GM18858 (cell line): ENCODE measurements at regions not wholly inside any gene's neighbourhood (a gene's known extent, or its start where the extent isn't known, plus 50 kb on each side); places are given as distances from the start of the nearest gene placed in this dataset.

Experiments
- ATAC-seq: cut with Tn5 transposase; IDR thresholded peaks from one replicate; pipeline ENCODE4 v1.9.1; 2021; ENCODE audit not compliant: unreplicated experiment

DNA sequence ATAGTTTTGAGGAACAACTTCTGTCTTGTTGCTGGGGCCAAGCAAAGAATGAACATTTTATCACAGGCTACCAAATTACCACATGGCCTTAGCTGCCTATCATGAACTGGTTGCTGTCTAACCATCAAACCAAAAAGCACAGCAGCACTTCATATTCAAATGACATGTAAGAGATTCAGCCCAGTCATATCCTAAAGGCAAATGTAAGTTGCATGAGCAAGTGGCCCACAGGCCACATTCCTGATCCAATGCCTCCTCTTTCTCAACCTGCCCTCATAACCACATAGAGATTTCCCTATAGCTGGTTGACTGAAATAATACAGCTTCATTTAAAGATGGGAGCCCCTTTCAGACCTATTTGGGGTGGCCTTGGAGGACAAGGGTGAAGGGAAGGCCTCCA, 572.3 kb downstream of the IRS1 start:
- ATAC-seq: no peak

DNA sequence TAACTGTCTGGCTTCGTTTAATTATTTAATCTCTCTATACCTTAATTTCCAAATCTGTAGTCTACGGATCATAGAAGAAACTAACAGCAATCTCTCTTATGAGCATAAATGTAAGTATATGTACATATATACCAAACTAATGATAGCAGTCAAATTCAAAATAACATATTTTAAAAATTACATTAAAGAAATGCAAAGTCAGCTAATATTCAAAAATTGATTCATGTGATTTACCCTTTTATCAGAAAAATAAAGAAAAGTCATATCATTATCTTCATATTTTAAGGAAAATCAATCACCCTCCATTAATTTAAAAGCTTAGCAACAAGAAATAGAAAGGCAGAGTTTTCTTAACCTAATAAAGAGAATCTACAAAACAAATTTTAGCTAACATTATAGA, 575.9 kb downstream of the IRS1 start:
- ATAC-seq: no peak

DNA sequence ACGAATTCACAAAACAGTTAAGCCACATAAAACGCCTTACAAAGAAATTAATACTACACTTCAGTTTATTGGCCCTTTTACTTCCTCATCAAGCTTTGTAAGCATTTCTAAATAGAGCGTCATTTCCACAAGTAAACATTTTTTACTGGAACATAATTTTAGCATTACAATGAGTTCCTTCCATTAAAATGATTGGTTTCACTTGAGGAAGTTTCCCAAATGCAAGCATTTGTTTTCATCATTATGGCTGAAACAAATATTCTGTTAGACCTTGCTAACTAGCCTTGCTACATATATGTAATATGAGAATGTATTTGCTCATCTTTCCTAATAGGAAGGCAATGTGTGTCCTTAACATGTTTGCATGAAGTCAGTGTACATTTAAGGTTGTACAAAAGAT, 579.1 kb downstream of the IRS1 start:
- ATAC-seq: no peak

DNA sequence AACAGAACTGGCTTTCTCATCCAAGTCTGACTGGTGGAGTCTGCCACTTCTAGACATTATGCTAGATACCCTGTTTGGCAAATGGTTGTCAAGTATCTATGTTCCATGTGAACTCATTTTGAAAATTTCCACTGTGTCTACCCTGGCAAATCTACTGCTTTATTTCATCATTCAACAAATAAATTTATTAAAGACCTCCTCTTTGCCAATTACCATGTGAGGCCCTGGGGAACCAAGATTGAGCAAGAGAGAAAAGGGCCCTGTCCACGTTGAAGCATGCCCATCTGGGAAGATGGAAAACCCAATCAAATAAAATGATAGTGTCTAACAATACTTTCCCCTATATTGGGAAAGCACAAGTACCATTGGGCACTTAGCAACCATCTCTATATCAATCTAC, 582.4 kb downstream of the IRS1 start:
- no peak for ATAC-seq

DNA sequence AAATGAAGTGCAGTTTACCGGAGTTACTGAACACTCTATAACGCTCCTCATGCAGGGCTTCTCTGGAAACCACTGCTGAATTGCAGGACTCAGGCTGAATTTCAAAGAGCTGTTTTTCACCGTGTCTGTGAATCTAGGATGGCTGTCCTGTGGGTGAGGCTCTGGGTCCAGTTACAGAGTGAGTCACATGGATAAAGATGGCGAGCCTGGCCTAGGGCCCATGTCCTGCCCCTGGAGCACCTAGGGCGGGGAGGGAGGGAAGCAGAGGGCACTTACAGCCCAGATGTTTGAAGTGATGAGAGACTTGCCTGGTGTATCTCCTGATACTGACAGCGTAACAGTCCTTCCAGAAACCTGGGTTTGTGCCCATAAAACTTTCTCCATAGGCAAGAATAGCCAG, 583.0 kb downstream of the IRS1 start:
- no peak for ATAC-seq

DNA sequence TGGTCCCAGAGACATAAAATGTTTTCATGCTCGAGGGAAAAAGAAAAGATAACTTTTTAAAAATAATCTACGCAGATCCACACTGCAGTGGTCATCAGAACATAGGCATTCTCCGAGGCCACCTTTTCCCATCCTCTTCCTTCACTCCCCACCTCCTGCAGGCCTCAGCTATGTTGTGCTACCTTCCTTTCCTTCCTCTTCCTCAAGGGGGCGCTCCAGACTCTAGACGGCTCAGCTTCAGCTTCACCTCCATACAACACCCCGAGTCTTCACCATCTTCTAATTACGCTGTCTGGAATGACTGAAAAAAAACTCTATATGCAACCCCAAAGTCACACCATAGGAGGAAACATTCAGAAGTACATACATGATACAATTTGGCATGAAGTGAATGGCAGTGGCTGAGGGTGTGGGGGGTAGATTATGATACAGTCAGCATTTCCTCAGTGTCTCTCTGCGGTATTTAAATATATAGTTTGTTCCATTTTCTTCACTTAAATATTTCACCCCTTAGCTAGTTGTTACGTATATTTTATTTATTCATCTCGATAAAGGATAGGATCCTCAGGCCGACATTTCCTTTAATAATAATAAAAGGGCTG, 583.6 kb downstream of the IRS1 start:
- peak; percentile 90 for ATAC-seq

DNA sequence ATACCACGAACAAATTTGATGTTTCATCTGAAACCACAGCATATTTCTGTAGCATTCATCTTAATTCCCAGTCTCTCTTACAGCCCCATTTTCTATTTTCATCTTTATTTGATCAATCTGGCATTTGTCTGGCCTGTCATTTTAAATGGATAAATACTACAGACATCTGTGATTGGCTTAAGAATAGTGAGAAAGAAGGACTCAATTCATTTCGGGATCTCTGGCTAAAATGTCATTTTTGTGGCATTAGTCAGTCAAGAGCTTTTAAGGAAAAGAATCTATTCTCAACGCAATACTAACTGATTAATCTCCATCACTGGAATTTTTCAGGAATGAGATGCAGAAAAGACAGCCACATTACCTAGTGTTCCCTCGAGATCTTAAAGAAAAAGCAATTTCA, 585.9 kb downstream of the IRS1 start:
- ATAC-seq: no peak

DNA sequence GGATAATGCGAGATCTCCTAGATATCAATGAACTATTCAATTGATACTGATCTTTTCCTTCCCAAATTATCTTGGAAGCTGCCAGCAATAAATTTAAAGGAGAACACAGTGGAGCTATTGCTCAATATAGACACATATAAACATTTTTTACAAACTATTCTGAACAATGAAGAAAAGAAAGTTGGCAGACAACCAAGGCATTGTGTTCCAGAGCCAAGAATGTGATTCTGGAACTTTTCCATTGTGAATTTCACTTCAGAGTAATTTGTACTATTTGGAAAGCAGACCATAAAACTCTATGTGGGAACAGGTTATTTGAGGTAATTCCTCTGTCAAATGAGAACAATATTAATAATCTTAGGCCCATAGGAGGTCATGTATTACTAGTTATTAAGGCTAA, 588.2 kb downstream of the IRS1 start:
- no peak for ATAC-seq

DNA sequence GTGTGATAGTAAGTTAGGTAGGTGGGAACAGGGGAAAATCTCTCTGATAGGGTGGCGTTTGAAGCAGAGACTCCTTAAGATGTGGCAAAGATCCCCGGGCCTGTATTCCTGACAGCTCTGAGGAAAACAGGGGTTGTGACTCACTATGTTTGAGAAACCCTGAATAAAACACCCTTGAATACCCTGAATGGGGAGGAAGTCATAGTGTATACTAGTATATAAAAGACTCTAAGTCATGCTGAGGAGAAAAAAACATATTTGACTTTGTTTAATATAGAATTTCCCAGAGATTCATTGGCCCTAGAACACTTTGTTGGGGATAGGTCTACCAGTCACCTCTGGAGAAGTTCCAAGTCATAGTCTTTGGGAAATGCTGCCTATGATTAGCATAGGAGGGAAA, 590.9 kb downstream of the IRS1 start:
- no peak for ATAC-seq

DNA sequence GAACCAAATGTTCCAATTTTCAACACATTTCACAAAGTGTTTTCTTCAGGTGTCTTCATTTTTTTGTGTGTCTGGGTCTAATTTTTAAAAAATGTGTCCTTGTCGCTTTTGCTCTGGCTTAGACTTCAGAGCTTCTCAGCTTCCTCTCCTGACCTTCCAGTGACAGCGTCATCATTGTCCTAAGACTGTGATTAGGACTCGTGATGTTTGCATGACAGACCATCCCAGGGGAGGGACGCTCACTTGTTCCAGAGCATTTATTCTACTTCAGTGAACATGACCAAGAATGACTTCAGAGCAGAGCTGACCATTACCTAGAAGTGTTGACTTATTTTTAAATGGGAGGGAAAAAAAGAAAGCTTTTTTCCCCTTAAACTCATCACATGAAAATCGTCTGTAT, 591.9 kb downstream of the IRS1 start:
- ATAC-seq: no peak

DNA sequence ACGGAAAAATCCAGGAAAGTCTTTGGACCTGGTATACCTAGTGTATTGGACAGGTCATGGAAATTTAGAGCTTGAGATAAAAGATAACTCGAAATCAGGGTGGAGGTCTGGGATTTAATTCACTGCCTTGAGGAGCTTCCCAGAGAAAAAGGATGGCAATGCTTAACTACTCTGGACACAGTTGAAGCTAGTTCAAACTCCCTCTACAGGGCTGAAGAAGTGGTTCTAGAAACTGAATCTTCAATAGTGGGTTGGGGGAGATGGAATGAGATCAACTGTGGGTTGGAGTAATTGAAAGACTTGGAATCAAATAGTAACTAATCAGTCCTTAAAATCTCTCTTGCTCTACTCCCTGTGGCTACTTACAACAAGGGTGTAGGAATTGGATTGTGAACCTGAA, 600.1 kb downstream of the IRS1 start:
- no peak for ATAC-seq

DNA sequence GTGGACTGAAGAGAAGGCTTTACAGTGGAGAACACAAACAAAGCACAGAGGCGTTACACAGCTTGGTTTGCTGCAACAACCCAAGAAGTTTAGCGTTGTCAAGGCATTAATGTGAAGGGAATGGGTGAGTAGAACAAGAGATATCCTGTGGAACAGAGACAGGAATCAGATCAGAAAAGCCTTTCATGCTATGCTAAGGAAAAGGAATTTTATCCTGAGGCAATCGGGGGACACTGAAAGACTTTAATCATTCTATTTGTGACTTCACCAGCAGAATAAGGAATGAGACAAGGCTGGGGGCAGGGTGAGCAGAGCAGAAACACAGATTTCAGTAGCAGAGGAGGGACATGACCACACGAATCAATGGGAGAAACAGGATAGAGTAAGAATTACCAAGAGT, 600.7 kb downstream of the IRS1 start:
- ATAC-seq: no peak

DNA sequence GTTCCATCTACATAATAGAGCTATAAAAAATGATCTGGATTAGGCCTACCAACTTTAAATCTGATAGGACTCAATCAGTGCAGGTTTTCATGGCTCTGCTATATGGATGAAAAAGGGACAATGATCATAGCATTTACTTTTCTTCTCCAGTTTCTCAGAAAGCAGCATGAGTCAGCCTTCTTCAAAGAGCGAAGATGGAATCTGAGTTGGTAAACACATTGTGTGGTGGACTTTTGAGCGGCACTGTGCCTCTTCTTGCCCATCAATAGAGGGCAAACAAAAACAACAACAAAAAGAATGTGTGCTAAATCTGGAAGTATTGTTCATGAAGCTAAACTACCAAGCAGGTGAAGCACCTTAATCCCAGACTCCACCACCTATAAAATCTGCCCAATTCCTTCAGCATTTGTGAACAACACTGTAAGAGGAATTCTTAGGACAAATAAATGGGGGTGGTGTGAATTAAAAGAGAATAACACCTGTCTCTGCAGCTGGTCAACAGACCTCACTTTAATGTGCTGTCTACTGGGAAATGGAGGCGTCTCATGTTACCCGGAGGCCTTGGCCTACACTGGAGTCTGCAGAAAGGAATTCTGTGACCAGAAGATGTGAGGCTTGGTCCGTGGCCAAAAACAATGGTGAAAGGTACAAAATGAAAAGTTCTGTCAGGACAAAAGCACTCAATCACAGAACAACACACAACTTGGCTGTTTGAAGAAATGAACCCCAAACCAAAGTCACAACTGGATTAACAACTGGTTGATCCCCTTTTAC, 609.0 kb downstream of the IRS1 start:
- no peak for ATAC-seq

DNA sequence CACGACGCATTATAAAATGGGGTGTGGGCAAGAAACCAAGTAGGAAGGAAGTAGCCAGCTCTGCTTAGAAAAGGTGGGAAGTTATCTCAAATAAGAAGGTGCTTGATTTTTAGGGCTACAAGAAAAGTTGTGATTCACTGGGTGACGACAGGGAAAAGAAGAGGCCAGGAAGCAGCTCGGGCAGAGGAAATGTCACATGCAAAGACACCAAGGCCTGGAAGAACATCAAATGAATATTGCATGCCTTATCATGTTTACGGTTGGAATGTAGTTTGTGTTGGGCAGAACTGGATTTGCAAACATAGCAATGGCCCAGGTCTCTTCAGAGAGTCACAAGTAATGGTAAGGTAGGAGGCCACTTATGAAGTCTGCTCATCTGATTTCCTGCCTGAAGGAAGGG, 610.6 kb downstream of the IRS1 start:
- no peak for ATAC-seq

DNA sequence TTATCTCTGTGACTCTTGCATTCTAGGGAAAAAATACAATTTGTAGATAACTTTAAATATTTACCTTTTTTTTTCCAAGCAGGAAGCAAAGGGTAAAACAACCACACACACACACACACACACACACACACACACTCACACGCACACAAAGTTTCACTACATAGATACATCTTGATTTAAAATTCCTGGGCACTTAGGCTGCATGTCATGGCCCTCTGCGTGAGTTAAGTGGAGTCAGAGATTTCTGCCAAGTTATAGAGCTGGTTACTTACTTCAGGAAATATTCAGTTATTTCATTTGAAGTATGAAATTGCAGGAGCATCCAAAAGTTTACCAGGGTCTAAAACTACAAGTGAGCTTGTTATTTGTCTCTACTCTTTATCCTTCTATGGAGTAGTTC, 612.0 kb downstream of the IRS1 start:
- ATAC-seq: no peak

DNA sequence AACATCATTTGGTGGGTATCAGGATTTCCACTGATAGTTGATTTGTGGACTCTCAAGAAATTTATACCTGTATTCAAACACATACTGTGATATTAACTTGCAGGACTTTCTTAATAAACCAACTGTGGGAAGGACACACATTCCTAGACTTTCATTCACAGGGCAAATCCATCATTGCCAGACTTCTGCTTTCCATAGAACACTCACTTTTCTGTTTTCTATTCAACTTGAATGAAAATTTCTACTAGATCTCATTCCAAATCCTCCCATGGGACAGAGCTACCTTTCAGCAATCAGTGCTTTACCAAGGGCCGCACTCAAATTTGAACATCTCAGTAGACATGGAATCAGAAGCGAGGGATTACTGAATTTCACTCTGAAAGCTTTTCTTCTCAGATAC, 612.5 kb downstream of the IRS1 start:
- no peak for ATAC-seq

DNA sequence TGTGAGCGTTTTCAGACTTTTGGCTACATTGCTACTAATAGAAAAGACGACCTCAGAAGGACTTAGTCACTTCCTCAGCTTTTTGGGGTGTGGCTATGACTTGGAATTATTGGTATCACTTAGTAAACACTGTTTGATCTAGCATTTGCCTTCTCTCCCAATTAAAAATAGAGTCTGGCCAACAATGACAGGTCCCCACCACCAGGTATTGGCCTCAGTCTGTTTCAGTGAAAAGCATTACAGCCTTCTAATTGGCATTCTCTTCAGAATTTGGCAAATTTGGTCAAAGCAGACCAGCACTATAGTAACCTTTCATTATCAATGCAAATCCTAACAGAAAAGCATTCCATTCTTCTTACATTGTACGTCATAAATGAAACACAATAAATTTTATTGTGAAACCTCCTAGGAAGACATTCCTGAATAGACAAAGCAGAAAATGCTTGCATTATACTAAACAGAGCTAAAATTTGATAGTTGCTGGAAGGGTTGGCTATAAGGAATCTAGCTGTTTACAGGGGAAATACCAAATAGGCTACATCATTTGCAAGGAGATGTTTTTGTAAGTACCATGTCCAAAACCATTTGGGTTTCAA, 613.9 kb downstream of the IRS1 start:
- ATAC-seq: no peak

DNA sequence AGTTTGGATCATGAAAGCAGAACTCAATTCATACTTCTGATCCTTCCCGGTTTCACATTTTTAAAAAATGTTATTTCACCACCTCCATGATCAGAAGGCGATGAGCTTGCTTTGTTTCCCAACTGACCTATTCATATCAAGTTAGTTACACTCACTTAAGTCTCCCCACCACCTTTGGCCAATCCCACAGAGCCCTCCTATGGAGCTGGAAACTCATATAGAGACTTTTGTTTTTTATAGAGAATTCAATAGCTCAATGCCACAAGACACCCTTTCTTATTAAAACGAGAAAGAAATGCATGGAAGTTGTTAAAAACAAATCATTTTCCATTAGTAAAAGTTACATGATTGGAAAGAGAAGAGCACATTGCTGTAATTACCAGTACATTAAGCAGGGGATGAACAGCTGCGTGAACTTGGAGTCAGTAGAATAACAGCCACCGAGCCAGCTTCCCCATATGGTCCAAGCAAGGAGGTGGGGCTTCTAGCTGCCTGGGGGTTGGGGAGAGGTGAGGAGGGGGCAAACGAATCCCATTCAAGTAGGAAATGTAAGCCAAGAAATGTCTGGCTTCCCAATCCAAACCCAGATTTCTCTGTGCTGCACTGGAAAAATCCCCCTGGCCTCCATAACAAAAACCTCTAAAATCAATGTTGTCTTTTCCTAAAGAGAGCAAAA, 614.5 kb downstream of the IRS1 start:
- ATAC-seq: no peak

DNA sequence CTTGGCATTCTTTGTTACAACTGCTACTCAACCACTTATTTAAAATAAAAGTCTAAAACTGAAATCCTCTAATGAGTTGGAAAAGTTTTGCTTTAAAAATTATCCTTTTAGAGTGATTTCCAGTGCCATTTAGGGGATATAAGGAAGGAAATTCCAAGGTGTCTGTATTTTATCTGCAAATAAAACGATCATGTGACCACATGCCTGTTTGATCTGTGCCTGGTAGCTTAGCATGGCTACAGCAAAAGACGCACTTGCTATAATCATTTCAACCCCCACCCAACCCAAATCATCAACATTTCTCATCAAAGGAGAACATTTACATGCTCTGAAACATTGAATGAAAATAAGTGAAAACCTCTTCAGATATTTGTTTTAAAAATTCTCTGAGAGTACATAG, 615.1 kb downstream of the IRS1 start:
- no peak for ATAC-seq

DNA sequence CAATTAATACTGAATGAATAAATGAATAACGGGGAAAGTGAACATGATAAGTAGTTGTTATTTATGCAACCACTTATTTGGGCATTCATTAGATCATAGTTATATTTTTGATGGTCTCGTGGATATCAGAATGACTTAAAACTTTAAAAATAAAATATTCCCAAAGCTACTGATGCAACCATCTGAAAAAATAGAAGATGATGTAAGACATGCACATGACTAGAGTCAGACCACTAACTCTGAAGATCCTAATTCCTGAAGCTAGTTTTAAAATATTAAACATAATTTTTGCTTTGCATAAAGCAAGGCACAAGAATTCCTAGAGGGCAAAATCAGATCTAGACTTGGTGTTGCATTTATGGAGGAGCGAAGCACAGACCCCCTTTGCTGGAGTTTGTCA, 616.1 kb downstream of the IRS1 start:
- ATAC-seq: no peak

DNA sequence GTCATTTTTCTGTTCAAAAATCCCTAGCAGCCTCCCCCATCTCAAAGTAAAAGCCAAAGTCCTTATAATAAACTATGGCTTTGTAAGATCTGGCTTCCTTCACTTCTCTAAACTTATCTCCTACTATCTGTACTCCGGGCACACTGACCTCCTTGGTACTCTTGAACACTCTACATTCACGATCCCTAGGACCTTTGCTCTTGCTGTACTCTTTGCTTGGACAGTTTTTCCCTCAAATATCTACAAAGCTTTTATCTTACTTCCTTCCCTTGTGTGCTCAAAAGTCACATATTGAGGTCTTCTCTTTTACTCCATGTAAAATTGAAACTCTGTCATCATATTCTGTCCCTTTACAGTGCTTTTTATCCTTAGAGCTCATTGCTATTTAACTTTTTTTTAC, 616.6 kb downstream of the IRS1 start:
- no peak for ATAC-seq

DNA sequence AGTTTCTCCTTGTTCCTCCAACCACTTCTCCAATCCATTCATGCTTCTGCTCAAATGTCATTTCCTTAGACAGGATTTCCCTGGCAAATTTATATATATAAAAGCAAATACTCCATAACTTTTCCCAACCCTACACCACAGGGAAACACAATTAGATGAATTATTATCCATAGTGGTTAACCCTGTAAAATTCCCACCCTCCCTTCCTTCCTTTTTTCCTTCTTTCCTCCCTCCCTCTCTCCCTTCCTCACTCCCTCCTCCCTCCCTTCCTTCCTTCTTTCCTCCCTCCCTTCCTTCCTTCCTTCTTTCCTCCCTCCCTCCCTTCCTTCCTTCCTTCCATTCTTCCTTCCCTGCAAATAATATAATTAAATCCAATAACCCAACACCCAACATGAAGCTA, 617.7 kb downstream of the IRS1 start:
- ATAC-seq: no peak
